A673 (cell line): ENCODE measurements at regions not wholly inside any gene's neighbourhood (a gene's known extent, or its start where the extent isn't known, plus 50 kb on each side); places are given as distances from the start of the nearest gene placed in this dataset.
"Not testable (repeated sequence)": the region's sequence is repeated elsewhere in the genome, so short reads cannot be mapped to it uniquely, and the experiment has no call there.

Source experiments
- BruUV-seq: library from RNA; stranded (reverse); fragments of 400-500 nt; replicated peaks from 2 replicates; lab custom pipeline; 2021; lab: Mats Ljungman, UMichigan
- CTCF ChIA-PET: fragments of 300-600 bp; sonication (Branson Sonifier 250); formaldehyde crosslinking; loops from one replicate; lab custom pipeline; 2022; ENCODE audit warnings: antibody characterized with exemption; lab: Charles Lee
- POLR2A ChIA-PET: fragments of 300-600 bp; sonication (Branson Sonifier 250); formaldehyde crosslinking; loops from one replicate; lab custom pipeline; 2022; ENCODE audit warnings: antibody characterized with exemption; ENCODE audit not compliant: low non-redundant PET; lab: Charles Lee
- DNase-seq: peaks from one replicate; pipeline ENCODE4 v3.0.0-alpha.2; 2015; ENCODE audit warnings: low spot score
- H3K27ac ChIP-seq: fragments of 200-600 bp; sonication (generic); 2 replicates; pipeline ENCODE4 v1.5.1; 2016; ENCODE audit warnings: mixed run types, low read depth, mild to moderate bottlenecking, mixed read lengths, antibody characterized with exemption, low read length; ENCODE audit not compliant: poor library complexity, severe bottlenecking
- H3K27me3 ChIP-seq: fragments of 200-600 bp; sonication (generic); replicated peaks from 2 replicates; pipeline ENCODE4 v1.6.1; 2017; ENCODE audit warnings: mixed run types, low read depth, mild to moderate bottlenecking, mixed read lengths, antibody characterized with exemption, low read length; ENCODE audit not compliant: insufficient read depth, poor library complexity
- H3K36me3 ChIP-seq: fragments of 200-600 bp; sonication (generic); 2 replicates; pipeline ENCODE4 v1.6.1; 2016; ENCODE audit warnings: mixed run types, mild to moderate bottlenecking, mixed read lengths, antibody characterized with exemption, low read length; ENCODE audit not compliant: insufficient read depth, poor library complexity, severe bottlenecking
- H3K4me1 ChIP-seq: fragments of 200-600 bp; sonication (generic); 2 replicates; pipeline ENCODE4 v1.6.1; 2017; ENCODE audit warnings: mixed run types, mild to moderate bottlenecking, mixed read lengths, antibody characterized with exemption, low read length; ENCODE audit not compliant: insufficient read depth, poor library complexity, severe bottlenecking
- H3K4me3 ChIP-seq: fragments of 200-600 bp; sonication (generic); 2 replicates; pipeline ENCODE4 v1.5.1; 2016; ENCODE audit warnings: low read depth, mixed run types, mild to moderate bottlenecking, mixed read lengths, low read length; ENCODE audit not compliant: poor library complexity, severe bottlenecking
- H3K9me3 ChIP-seq: fragments of 200-600 bp; sonication (generic); 2 replicates; pipeline ENCODE4 v1.6.1; 2016; ENCODE audit warnings: mixed run types, low read depth, mild to moderate bottlenecking, mixed read lengths, antibody characterized with exemption, low read length; ENCODE audit not compliant: poor library complexity, severe bottlenecking
- EZH2 ChIP-seq: fragments of 200-600 bp; sonication (generic); IDR thresholded peaks from 2 replicates; pipeline ENCODE4 v1.6.1; 2017; ENCODE audit warnings: borderline replicate concordance, low read depth, mild to moderate bottlenecking, mixed read lengths, antibody characterized with exemption, low read length; ENCODE audit not compliant: poor library complexity, severe bottlenecking
- intact Hi-C: fragments of 100-400 bp; cut with micrococcal nuclease; formaldehyde crosslinking; loops from one replicate; pipeline ENCODE4 v1.10.0; 2022; ENCODE audit not compliant: unreplicated experiment
- TF ChIP-seq, protein P1 (sequence below): fragments of 300-800, 200-600 bp; sonication (generic); conservative IDR thresholded peaks from 2 replicates; pipeline ENCODE4 v1.5.1; 2017; ENCODE audit warnings: low read depth, mild to moderate bottlenecking, antibody characterized with exemption, low read length, moderate library complexity, mixed read lengths

DNA sequence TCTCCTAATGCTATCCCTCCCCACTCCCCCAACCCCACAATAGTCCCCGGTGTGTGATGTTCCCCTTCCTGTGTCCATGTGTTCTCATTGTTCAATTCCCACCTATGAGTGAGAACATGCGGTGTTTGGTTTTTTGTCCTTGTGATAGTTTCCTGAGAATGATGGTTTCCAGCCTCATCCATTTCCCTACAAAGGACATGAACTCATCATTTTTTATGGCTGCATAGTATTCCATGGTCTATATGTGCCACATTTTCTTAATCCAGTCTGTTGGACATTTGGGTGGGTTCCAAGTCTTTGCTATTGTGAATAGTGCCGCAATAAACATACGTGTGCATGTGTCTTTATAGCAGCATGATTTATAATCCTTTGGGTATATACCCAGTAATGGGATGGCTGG, 537.1 kb upstream of the KLF4 start:
- intact Hi-C loops, DNase-seq, H3K4me3 ChIP-seq, H3K27me3 ChIP-seq, CTCF ChIA-PET, POLR2A ChIA-PET, H3K9me3 ChIP-seq, H3K36me3 ChIP-seq, BruUV-seq, H3K27ac ChIP-seq, H3K4me1 ChIP-seq: not testable (repeated sequence)

DNA sequence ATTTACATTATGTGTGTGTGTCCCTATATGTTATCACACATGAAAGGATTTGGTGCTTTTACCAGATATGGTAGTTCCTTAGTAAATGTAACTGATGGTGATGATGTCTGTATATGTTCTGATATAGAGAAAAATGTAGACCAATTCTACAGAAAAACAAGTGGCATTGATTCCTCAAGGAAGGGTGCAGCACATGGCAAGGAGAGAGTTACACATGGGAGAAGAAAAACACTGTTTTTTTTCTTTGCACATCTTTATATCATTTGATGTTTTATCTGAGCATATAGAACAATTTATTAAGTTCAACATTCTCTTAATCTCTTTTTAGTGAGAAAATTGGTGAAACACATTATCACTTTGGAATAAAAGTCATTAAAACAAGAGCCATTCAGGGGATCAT, 535.0 kb upstream of the KLF4 start:
- Histone ChIP-seq H3K36me3 (no peaks in the 10 kb centered on the region), H3K9me3 (peaks cover 10% of the 10 kb centered on the region), H3K27ac (no peak overlapping the region), H3K4me3 (no peak overlapping the region), H3K27me3 (no peaks in the 10 kb centered on the region), H3K4me1 (no peaks in the 10 kb centered on the region)
- intact Hi-C loops: no loop called here
- no TSS peak for BruUV-seq
- no peak for DNase-seq
- CTCF ChIA-PET: no interaction called here
- TF ChIP-seq EZH2: no peak
- TF ChIP-seq, protein P1, sequence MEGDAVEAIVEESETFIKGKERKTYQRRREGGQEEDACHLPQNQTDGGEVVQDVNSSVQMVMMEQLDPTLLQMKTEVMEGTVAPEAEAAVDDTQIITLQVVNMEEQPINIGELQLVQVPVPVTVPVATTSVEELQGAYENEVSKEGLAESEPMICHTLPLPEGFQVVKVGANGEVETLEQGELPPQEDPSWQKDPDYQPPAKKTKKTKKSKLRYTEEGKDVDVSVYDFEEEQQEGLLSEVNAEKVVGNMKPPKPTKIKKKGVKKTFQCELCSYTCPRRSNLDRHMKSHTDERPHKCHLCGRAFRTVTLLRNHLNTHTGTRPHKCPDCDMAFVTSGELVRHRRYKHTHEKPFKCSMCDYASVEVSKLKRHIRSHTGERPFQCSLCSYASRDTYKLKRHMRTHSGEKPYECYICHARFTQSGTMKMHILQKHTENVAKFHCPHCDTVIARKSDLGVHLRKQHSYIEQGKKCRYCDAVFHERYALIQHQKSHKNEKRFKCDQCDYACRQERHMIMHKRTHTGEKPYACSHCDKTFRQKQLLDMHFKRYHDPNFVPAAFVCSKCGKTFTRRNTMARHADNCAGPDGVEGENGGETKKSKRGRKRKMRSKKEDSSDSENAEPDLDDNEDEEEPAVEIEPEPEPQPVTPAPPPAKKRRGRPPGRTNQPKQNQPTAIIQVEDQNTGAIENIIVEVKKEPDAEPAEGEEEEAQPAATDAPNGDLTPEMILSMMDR: no peak
- POLR2A ChIA-PET: no interaction called here

DNA sequence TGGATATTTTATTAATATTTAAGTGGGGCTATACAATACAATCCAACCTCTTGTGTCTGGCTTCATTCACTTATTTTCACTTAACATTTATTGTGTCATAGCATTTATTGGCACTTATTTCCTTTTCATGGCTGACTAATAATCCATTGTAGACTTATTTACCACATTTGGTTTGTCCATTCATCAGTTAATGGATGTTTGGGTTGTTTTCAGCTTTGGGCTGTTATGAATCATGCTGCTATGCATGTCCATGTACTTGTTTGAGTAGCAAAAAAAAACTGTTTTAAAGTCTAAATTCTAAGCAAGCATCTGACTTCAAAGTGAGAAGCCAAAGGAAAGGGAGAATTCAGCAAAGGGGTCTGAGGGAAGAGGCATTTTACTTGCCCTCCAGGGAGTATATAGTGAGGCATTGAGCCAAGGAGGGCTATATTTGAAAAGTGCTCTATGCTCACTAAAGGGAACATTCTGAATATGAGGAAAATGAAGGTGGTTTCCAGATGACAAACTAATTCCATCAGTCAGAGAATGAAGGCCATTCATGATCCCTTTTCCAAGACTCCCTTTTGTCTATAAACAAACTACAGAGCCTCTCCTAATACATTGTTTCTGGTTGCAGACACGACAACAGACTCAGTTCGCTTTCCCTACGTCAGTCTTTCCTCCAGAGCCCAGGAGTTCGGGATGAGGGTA, 532.8 kb upstream of the KLF4 start:
- TF ChIP-seq EZH2: no peak
- TF ChIP-seq, protein P1: no peak
- ChIA-PET POLR2A (no interaction called here), CTCF (no interaction called here)
- DNase-seq: no peak
- intact Hi-C loops: no loop called here
- peaks cover 16% of the 10 kb centered on the region for H3K9me3 ChIP-seq
- H3K36me3 ChIP-seq: no peaks in the 10 kb centered on the region
- no peaks in the 10 kb centered on the region for H3K4me1 ChIP-seq
- no TSS peak for BruUV-seq
- H3K4me3 ChIP-seq: no peak overlapping the region
- no peaks in the 10 kb centered on the region for H3K27me3 ChIP-seq
- no peak overlapping the region for H3K27ac ChIP-seq

DNA sequence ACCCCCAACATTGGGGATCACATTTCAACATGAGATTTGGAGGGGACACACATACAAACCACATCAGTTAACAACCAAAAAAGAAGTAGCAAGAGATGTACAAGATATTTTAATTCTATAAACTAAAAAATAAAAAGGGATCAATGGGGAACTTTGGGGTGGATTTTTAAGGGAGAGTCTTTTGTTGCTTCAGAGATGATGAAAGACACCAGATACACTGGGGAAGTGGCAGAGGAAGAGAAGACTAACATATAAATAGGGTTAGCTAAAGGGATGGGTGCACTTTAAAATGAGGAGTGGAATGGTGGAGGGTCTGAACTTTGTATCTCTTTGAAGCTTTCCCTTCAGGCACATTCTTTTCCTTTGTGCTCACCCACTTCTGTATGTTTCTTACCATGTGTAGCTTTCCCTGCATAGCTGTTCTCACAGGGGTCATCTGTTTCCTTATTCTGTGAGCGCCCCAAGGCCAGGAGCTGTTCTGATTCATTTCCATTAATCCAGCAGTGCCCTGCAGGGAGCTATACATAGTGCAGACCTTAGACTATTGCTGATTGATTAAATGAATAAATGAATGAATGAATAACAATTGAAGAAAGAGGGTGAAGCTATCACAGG, 531.6 kb upstream of the KLF4 start:
- H3K4me1 ChIP-seq: no peaks in the 10 kb centered on the region
- no peaks in the 10 kb centered on the region for H3K27me3 ChIP-seq
- POLR2A ChIA-PET: no interaction called here
- no peak overlapping the region for H3K4me3 ChIP-seq
- no peaks in the 10 kb centered on the region for H3K36me3 ChIP-seq
- BruUV-seq: no TSS peak
- H3K9me3 ChIP-seq: peaks cover 16% of the 10 kb centered on the region
- no peak for DNase-seq
- no peak for TF ChIP-seq EZH2
- TF ChIP-seq, protein P1: no peak
- CTCF ChIA-PET: no interaction called here
- intact Hi-C loops: no loop called here
- H3K27ac ChIP-seq: no peak overlapping the region
